GM18951 (cell line): ENCODE measurements at regions not wholly inside any gene's neighbourhood (a gene's known extent, or its start where the extent isn't known, plus 50 kb on each side); places are given as distances from the start of the nearest gene placed in this dataset.
"Not testable (repeated sequence)": the region's sequence is repeated elsewhere in the genome, so short reads cannot be mapped to it uniquely, and the experiment has no call there.

ENCODE experiments used
- POLR2A ChIP-seq: IDR thresholded peaks from 4 replicates; pipeline ENCODE4 v1.6.1; 2011; ENCODE audit warnings: mild to moderate bottlenecking; ENCODE audit not compliant: insufficient read length, insufficient read depth; ENCODE audit errors: extremely low read depth
- in situ Hi-C: fragments of 300-500 bp; cut with MboI; formaldehyde crosslinking; loops from one replicate; pipeline ENCODE4 v1.12.0; 2022; ENCODE audit warnings: low sequenced_read_pairs, mixed read lengths, inconsistent platforms; ENCODE audit not compliant: unreplicated experiment

GRCh38 chr18:34364699-34365098 is 140.0 kb upstream of the NOL4 start:
- no peak for TF ChIP-seq POLR2A
- in situ Hi-C loops, result no loop called here

- in situ Hi-C loops, result no loop called here
- TF ChIP-seq POLR2A, result no peak
Measured at GRCh38 chr18:34370704-34371395, 146.1 kb upstream of the NOL4 start.

- no peak for TF ChIP-seq POLR2A
- in situ Hi-C loops, result no loop called here
Measured at GRCh38 chr18:34380326-34380725, 155.6 kb upstream of the NOL4 start.

- in situ Hi-C loops, result no loop called here
Measured at GRCh38 chr18:34385311-34385710, 160.6 kb upstream of the NOL4 start.

GRCh38 chr18:34386803-34387202 is 162.1 kb upstream of the NOL4 start:
- TF ChIP-seq POLR2A, result no peak
- in situ Hi-C loops, result no loop called here

More at GRCh38 chr18:34385311-34385710, 160.6 kb upstream of the NOL4 start:
- TF ChIP-seq POLR2A, result no peak

GRCh38 chr18:34397286-34397896 is 172.7 kb upstream of the NOL4 start:
- TF ChIP-seq POLR2A, result no peak
- in situ Hi-C loops, result no loop called here

- no peak for TF ChIP-seq POLR2A
- in situ Hi-C loops, result no loop called here
Measured at GRCh38 chr18:34399892-34400291, 175.2 kb upstream of the NOL4 start.

- no peak for TF ChIP-seq POLR2A
- in situ Hi-C loops, result no loop called here
Measured at GRCh38 chr18:34400834-34401233, 176.1 kb upstream of the NOL4 start.

- in situ Hi-C loops, result no loop called here
- TF ChIP-seq POLR2A, result no peak
Measured at GRCh38 chr18:34401775-34402174, 177.1 kb upstream of the NOL4 start.

GRCh38 chr18:34407471-34407870 is 182.8 kb upstream of the NOL4 start:
- in situ Hi-C loops, result not testable (repeated sequence)

- no peak for TF ChIP-seq POLR2A
- in situ Hi-C loops, result no loop called here
Measured at GRCh38 chr18:34411952-34412351, 187.2 kb upstream of the NOL4 start.

GRCh38 chr18:34431042-34431441 is 206.3 kb upstream of the NOL4 start:
- no peak for TF ChIP-seq POLR2A
- in situ Hi-C loops, result no loop called here

- TF ChIP-seq POLR2A, result no peak
- in situ Hi-C loops, result no loop called here
Measured at GRCh38 chr18:34444622-34445021, 219.9 kb upstream of the NOL4 start.

GRCh38 chr18:34448662-34449061 is 223.9 kb upstream of the NOL4 start:
- in situ Hi-C loops, result no loop called here
- no peak for TF ChIP-seq POLR2A
